ENCODE measurements at regions not wholly inside any gene's neighbourhood (a gene's known extent, or its start where the extent isn't known, plus 50 kb on each side); places are given as distances from the start of the nearest gene placed in this dataset.

DNA sequence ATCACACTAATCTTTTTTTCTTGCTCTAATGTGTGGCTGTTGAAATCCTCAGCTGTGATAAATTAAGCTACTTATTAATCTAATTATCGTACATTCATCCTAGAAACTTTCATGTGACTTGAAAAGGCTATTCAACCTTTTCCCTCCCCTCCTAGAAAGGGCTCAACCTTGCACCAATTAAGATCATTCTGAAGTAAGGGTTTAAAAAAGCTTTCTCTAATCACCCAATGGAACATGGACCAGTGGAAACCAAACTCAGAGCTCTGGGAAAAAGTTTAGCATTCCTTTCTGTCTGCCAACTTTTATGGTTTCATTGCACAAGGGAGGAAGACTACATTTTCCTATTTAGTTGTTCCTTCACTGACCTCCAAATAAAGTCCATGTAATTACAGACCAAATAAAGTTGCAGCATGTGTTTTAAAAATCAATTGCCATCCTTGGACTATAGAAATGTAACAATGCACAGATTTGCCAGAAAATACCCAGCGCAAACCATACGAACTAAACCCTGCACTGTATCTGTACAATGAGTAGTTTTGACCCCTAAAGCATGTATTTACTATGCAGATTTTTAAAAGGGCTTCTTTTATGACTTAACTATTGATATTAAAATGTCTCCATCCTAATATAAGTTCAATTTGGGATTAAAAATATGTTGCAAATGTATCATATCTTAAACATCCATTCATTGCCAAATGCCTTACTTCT, 142.6 kb upstream of the OTX2 start:
- TF ChIP-seq, protein P1, sequence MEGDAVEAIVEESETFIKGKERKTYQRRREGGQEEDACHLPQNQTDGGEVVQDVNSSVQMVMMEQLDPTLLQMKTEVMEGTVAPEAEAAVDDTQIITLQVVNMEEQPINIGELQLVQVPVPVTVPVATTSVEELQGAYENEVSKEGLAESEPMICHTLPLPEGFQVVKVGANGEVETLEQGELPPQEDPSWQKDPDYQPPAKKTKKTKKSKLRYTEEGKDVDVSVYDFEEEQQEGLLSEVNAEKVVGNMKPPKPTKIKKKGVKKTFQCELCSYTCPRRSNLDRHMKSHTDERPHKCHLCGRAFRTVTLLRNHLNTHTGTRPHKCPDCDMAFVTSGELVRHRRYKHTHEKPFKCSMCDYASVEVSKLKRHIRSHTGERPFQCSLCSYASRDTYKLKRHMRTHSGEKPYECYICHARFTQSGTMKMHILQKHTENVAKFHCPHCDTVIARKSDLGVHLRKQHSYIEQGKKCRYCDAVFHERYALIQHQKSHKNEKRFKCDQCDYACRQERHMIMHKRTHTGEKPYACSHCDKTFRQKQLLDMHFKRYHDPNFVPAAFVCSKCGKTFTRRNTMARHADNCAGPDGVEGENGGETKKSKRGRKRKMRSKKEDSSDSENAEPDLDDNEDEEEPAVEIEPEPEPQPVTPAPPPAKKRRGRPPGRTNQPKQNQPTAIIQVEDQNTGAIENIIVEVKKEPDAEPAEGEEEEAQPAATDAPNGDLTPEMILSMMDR (IDR thresholded peaks at IDR 0.05 in 4 of 5, conservative IDR thresholded peaks at IDR 0.05 in 1 of 5): no peak
- TF ChIP-seq POLR2A (IDR thresholded peaks at IDR 0.05): no peak

Measured in gastrocnemius medialis (tissue), 4 donors.